ENCODE measurements at regions not wholly inside any gene's neighbourhood (a gene's known extent, or its start where the extent isn't known, plus 50 kb on each side); places are given as distances from the start of the nearest gene placed in this dataset.

- no peak for TF ChIP-seq NRF1 (IDR thresholded peaks at IDR 0.05; ENCODE audit: low read depth, low read length)
- TF ChIP-seq KDM1A (IDR thresholded peaks at IDR 0.05; ENCODE audit: borderline replicate concordance, low read length): no peak
- no peak for TF ChIP-seq MAFK (IDR thresholded peaks at IDR 0.05; ENCODE audit: low read depth, low read length)
- no peak for TF ChIP-seq POLR2AphosphoS5 (IDR thresholded peaks at IDR 0.05; ENCODE audit: low read depth, low read length)
- TF ChIP-seq HDAC6 (IDR thresholded peaks at IDR 0.05; ENCODE audit: low read depth, low read length): no peak
- TF ChIP-seq CHD7 (IDR thresholded peaks at IDR 0.05; ENCODE audit: insufficient replicate concordance, low read length): no peak
- no peak for TF ChIP-seq SIRT6 (IDR thresholded peaks at IDR 0.05; ENCODE audit: low read length)
Observed at GRCh38 chr12:83784298-83784890, 1097.7 kb downstream of the TMTC2 start (continued).

All from H1 (cell line).